Stimulated activated CD4-positive, alpha-beta T cell treated with anti-CD3 and anti-CD28 coated beads, Interleukin-2, amount 100 ng/mL, for 4 hours (primary cell): ENCODE measurements at regions not wholly inside any gene's neighbourhood (a gene's known extent, or its start where the extent isn't known, plus 50 kb on each side); places are given as distances from the start of the nearest gene placed in this dataset.

ENCODE experiments used
- DNase-seq: peaks from one replicate; pipeline ENCODE4 v3.0.0-alpha.2; 2020; ENCODE audit warnings: low read depth

DNA sequence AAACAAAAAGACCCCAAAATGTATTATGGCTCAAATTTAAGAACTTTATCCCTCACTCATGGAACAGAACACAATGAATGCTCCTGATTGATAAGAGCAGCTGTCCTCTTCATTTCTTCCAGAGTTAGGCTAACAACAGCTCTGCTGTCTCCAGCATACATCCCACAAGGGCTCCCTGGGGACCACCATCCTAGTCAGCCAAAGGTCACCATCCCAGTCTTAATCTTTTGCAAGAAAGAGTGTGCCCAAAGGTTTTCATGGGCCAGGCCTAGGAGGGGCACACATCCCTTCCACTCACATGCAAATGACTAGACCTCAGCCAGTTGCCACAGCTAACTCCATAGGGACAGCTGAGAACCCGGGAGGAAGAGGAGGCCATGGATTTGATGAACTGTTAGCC is 555.3 kb downstream of the BUD13 start:
- no peak for DNase-seq

DNA sequence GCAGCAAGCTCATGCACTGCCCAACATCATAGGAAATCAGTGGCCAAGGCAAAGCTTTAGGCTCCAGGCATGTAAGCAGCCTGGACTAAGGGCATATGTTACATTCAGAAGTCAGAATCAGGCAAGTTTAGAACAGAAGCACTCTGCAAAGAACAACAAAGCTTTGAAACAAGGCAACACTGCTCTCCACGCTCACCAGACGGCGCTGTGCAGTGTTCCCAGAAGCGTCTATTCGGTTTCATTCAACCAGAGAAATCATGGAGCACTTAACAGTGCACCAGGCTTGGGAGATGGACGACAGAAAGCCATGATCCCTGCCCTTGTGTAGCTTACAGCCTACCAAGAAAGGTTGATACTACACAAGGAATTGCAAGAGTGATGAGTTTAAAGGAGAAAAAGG is 555.8 kb downstream of the BUD13 start:
- DNase-seq = no peak

DNA sequence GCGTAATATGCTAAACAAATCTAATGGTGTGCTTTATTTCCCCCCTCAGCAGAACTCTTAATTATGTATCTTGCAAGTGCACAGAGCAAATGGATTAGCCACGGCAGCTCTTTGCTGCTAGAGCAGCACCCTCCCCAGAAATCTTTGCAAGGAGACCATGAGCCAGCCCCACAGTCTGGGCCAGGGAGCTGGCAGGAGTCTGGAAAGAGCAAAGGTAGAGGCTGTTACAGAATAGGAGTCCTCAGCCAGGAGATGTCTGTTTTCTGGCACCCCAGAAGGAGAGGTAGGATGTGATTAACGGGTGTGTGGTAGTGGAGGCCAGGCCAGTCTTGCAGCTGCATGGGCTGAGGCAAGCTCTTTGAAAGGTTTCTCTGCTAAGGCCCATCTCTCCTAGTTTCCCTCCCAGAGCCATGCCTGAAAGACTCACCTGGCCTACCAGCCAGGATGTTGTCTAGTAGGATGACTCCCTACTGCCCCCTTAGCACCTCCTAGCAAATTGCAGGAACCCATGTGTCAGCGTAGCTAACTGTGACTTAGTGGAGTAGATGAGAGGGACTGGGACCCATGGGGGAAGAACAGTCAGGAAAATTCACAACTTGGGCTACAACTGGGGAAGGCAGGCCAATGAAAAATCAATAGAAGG is 557.2 kb downstream of the BUD13 start:
- DNase-seq = no peak

DNA sequence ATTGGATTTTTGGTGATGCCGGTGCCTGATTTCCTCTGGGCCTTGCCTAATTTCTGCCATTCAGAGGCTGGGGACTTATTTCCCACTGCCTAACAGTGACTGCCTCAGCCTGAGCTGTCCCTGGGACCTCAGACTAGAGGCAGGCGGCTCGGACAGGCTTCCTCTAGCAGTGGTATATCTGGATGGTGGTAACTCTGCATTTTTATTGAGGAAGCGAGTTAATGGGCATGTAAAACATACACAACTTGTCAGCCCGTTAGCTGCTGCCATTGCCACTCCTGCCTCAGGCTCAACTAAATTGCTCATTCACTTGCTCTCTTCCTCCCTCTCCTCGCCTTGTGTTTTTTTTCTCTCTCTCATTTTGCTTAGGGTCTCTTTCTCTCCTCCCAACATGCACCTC is 561.6 kb downstream of the BUD13 start:
- no peak for DNase-seq

DNA sequence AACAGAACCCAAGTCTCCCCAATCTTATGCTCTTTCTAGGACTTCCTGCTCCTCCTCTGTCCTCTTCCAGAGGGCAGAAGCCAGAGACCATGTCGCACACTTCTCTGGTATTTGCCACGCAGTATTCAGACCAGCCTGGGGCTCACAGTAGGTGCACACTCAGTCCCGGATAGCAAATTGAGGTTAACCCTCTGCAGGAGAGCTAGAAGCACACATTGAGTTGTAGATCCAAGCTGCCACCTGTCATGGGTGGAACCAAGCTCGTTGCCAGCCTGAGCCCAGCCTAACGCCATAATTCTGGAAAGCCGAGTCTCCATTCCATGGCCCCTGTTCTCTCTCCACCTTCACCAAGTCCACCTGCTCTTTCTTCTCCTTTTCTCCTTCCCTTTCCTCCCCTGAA is 562.1 kb downstream of the BUD13 start:
- no peak for DNase-seq

DNA sequence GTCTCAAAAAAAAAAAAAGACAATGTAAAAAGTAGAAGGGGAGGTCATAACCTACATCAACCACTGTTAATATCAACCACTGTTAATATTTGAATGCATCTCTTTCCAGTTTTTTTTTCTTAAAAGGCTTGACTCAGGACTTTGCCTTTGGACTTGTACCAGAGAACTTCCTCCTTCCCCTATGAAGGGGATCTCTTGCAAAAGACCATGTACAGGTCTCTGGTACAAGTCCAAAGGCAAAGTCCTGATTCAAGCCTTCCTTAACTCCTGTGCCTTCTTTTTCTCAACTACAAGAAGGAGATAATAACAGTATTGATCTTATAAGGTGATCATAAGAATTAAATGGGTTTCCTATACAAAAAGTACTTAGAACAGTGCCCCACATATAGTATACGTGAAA is 563.5 kb downstream of the BUD13 start:
- no peak for DNase-seq

DNA sequence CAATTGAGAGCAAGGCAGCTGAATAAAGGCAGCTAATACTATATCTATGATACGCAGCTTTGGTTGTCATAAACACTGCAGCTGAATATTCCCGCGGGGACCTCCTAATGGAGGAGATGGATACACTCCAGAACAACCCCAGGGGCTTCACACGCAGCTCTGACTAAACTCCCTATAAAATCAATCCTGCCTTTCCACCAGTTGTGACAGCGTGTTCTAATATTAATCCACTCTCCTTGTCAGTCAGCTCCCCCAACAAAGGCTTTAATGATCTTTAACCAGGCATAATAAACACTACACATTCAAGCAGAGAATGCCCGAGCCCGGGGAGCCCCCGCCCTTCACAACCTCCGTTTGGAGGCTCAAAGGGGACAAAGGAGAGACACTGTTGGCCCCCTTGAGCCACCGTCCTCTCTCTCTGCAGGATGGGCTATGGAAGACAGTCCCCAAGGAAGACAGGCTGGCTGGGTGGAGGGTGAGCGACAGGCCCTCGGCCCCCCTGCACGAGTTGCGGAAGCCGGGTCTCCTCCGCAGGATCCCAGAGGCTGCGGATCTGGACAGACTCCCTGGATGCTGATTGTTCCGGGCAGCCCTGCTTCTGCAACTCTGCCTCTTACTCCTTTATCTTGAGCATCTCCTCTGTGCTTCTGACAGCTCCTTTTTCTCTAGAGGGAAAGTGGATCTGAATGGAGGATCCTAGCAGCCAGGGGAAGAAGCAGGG is 565.2 kb downstream of the BUD13 start:
- no peak for DNase-seq

DNA sequence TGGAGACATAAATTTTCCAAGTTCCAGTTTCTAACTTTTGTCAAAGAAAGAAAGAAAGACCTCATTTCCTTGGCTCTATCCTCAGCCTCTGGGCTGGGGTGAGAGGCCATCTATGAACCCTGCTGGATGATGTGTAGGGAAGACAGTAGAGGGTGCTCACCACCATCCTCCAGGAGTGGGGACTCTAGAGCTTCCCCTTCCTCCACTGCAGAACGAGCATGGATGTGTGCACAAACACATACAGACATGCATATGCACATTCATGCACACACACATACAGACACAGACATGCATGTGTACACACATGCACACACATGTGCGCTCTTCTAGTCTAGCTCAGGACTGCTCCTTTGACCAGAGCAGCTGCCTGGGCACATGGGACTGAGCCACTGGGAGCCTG is 565.8 kb downstream of the BUD13 start:
- DNase-seq = no peak

DNA sequence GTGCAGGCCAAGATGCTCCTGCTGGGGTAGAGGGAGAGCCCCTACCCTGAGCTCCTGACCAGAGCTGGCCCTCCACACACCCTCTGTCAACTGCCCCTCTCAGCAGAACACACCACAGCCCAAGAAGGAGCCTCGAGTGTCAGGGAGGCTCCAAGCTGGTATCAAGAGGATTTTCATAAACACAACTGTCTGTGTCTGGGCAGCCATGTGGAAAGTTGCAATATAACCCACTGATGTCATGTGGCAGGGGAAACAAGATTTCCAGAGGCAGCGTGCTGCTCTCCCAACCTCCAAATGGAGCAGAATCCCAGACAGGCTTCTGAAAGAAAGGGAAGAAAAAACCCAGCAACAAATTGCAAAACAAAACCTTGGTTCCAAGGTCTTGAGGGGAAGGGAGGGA is 569.9 kb downstream of the BUD13 start:
- no peak for DNase-seq

DNA sequence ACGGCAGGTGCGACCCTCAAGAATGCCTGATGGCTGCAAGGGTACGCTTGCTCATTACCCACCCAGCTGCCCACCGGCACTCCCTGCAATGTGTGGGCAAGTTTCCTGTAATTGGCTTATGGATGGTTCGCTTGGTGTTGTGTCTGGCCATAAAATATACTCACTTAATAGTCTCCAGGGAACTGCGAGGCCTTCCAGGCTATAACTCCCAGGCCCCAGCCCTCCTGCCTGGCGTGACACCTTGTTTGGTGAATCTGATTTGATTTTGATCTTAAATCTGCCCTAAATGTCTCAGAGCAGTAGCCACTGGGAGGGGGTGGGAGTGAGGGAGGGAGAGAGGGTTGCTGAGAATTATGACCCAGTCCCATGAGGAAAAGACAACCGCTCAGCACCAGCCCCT is 572.2 kb downstream of the BUD13 start:
- no peak for DNase-seq

DNA sequence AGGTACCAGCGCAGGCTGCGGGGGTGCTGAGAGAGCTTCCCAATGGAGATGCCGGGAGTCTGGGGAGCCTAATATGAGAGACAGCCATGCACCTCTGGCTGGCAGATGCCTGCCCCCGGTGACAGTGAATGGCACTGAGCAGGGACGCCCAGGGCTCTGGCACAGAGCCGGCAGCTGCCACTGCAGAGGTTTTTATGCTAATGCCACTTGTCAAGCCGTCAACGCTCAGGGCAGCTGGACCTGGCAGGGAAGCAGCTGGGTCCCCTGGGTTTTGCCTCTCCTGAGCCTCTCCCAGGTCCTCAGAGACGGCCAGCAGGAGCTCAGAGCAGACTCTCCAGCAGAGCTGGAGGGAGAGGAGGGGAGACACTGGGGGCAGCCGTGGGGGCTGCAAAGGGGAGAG is 573.6 kb downstream of the BUD13 start:
- no peak for DNase-seq

DNA sequence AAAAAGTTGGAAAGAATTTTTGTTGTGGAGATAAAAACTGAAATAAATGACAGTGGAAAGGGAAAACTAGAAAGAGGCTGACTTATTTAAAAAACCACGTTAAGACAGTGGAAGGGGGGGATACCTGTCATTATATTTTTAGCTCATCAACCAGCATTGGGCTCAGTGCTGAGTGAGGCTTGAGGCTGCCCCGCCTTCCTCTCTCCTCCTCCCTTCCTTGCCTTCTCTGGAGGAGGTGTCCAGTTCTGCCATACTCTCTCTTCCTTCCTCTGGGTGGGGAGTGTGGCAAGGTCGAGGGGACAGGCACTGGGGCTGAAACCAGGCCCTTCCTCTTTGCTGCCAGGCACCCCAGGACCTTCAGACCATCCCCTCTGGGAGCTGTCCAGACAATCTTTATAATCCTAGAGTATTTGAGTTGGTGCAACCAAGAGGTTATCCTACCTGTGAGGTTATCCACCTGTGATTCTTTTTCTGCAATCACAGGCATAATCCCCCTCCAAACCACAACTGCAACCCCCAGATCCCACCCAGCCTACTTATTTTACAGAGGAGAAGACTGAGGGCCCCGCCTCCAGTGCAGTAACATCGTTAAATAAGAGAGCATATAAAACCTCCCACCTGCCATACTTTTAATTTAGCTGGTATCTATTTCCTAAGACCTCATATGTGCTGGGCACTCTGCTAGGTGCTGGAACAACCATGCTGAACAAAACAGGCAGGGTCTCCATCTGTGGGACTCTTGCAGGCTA is 578.5 kb downstream of the BUD13 start:
- no peak for DNase-seq

DNA sequence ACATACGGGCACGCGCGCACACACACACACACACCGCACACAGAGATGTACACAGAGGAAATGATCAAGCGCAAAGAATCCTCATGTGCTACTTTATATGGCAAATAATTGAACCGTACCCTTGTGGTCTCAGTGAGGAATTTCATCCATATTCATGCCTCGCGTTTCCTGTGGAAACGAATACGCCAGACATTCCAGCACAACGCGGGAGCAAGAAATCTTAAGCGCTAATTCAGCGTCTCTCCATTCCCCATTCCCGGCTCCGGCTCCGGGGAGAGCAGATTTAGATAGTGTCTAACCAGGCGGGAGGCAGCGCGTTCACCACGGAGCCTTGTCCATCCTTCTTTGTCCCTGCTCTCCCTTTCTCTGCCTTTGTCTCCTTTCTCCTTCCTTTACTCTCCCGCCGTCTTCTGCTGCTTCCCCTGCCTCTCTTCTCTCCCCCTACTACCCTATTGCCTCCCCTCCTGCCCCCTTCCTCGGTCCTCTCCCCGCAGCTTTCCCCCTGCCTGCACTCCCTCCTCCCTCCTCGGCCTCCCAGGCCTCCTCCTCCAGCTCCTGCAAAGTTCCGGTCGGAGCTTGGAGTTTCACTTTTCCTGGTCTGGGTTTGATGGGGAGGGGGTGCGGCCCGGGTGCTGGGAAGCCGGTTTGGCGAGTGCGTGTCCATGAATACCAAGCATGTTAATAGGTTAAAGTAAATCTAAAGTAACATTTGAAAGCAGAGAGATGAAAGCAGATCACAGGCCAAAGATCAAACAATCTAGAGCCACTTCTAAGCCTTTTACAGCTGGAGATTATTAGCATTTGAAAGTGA is 579.3 kb downstream of the BUD13 start:
- DNase-seq = no peak

DNA sequence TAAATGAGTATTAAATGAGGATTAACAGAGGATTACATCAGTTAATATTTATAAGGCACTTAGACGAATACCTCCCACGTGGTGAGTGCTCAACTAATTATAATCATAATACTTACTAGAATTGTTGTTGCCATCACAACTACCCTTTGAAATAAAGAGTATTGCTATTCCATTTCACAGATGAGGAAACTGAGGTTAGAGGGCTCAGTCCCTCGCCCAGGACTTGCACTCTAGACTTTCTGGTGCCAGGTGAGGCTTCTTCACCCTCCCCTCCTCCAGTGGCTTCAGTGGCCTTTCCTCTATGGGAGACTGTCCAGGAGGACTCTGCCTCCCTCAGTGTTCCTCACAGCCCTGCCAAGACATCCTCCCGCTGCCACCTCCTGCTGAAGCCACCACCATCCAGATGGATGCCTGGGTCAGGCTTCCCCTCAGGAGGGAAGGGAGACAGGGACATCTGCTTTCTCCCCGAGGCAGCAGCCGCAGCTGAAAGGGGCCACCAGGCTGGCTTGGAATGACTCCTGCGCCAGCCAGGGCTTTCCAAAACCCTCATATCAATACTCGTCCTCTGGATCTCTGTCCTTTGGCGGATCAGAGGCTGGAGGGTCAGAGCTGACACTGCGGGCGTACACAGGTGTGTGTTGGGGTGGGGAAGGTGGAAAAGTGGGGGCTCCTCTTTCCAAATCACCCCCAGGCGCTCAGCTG is 580.1 kb downstream of the BUD13 start:
- no peak for DNase-seq

DNA sequence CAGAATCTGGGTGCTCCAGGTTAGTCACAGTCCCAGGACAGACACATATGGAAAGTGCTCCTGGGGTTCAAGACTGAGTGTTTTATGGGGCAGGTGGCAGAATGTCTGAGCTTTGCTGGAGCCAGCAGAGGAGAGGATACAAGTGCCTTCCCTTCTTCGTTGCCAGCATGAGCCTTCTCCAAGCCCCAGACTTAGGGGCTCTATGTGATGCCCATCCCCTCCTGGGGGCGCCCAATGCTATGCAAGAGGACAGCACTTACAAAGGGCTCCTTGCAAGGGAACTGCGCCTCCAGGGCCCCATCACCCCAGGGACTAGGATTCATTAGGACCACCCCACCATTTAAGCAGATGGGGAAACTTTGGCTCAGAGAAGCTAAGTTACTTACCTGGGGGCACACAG is 581.9 kb downstream of the BUD13 start:
- DNase-seq = no peak

DNA sequence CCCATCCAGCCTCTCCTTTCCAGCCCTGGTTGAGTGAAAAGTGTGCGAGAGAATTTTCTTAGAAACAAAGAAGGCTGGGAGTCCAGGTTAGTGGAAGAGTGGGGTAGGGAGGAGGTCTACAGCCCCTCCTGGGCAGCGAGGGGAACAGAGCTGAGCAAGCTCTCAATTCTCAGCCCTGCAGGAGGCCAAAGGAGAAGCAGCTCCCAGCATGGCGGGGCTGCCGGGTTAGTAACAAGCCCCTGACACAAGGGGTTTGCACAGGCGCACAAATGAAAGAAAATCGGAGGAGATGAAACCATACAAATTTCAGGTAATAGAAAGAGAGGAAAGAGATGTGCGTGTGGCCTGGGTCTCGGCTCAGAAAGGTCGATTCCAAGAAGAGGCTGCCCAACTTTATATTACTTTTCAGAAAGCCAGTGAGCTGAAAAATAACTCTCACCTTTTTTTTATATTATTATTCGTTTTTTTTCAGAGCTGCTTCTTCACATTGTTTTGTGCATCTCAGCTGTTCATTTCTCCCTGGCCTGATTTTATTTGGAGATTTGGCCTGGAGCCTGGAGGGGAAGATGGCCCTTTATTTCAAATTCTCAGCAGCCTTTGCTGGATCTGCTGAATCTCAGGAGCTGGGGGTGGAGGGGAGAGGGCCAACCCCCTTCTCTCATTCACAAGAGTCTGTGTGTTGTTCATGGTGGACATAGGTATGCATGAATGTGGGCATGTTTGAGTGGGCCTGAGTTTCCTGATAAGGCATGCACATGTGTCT is 583.2 kb downstream of the BUD13 start:
- DNase-seq = no peak

DNA sequence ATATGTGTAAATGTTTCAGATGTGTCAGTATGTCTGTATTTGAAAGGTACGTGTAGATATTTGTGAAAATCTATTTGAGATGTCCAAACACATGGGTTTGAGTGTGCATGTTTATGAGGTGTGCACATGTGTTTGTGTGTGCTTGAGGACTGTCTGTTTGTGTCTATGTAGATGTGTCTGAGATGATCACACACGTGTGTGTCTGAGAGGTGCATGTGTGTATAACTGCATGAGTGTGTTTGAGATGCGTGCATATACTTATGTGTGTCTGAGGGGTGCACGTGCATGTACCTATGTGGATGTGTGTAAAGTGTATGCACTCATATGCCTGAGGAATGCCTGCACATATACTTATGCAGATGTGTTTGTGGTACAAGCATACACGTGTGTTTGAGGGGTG is 584.4 kb downstream of the BUD13 start:
- no peak for DNase-seq

DNA sequence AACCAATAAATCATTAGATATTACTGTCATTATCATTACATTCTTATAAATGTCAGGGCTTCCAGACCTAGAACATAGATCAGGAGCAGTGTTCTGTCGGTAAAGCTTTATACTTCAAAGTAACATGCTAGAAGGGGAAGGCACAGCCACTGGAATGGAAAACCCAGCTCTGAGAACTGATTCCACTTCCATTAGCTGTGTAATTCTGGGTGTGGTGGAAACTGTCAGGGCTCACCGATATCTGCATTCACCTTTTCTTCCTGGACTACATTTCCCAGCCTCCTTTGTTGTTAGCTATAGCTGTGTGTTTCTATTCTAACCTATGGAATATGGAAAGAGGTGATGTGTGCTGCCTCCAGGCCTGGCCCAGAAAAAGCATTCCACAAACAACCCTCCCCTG is 585.8 kb downstream of the BUD13 start:
- DNase-seq = no peak

DNA sequence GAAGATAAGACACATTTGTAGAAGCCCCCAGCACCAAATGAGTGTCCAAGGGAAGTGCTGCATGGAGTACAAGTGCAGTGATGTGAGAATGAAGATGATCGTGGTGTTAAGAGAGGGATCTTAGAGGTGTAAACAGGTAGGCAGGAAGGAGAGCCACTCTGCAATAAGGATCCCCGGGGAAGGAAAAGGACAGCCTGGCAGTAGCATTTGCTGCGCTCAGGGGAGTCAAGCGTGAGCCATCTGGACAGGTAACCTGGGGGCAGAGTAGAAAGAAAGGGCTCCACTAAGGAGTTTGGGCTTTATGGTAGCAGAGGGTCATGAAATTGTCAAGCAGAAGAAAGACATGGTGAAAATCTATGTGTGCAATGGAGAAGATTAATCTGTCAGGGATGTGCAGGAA is 587.2 kb downstream of the BUD13 start:
- DNase-seq = no peak

DNA sequence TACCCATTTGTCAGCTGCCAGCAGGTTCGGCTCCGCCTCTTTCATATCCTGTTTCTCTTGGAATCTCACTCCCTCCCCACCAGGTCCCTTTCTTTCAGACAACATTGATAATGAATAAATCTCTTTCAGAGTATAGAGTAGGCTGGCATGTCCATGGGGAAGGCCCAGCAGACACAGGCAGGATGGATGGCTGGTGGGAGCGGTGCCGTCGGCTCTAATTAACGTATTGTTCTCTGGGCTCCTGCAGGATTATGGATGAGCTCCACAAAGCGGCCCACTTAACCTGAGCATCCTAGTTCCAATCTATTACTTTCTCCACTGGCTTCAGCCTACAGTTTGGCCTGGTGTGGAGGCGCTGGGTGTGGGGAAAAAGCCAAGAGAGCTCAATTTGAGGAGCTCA is 588.0 kb downstream of the BUD13 start:
- no peak for DNase-seq

DNA sequence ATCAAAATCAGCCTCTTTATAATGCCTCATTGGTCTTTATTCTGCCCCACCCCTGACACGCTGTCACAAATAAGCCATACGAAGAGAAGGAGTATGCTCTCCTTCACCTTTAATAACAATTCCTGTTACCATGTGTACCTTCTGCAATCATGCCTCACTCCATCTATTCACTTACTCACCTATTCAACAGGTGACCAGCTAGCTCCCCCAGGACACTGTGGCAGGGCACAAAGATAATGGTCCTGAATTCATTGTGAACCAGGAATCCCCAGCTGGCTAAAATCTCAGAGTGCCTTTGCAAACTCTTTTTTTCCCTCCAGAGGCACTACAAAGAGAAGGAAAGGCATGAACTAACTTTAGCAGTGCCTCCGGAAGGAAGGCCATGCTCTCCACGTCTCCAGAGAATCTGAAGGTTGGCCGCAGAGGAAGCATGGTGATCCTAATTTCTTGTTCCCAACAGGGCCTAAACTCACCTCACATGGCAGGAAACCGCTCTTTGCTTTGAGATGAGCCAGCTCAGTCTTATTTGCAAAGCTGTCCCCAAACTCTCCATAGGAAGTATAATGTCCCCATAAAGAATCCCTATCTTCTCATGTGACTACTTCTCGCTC is 590.3 kb downstream of the BUD13 start:
- no peak for DNase-seq
